Neural cell (in vitro differentiated cells): ENCODE measurements at regions not wholly inside any gene's neighbourhood (a gene's known extent, or its start where the extent isn't known, plus 50 kb on each side); places are given as distances from the start of the nearest gene placed in this dataset.

Experiments used
- H2AFZ ChIP-seq: fragments of 200-600, 300-800 bp; sonication (generic), shearing (Covaris generic); 2 replicates; pipeline ENCODE4 v1.6.0; 2014; ENCODE audit warnings: low read depth, mild to moderate bottlenecking, antibody characterized with exemption, low read length, moderate library complexity
- H3F3A ChIP-seq: fragments of 200-600 bp; shearing (Covaris generic); 2 replicates; pipeline ENCODE4 v1.6.1; 2016; ENCODE audit warnings: mild to moderate bottlenecking, moderate library complexity, mixed read lengths, antibody characterized with exemption, low read length; ENCODE audit not compliant: insufficient read depth, poor library complexity, severe bottlenecking
- H3K27ac ChIP-seq: fragments of 200-600, 300-800 bp; sonication (generic), shearing (Covaris generic); 2 replicates; pipeline ENCODE4 v1.5.1; 2014; ENCODE audit warnings: mild to moderate bottlenecking, low read length, moderate library complexity
- H3K27me3 ChIP-seq: fragments of 300-800, 200-600 bp; sonication (generic), shearing (Covaris generic); 2 replicates; pipeline ENCODE4 v1.6.0; 2014; ENCODE audit warnings: mild to moderate bottlenecking, low read depth, low read length, moderate library complexity; ENCODE audit not compliant: insufficient read depth
- H3K36me3 ChIP-seq: fragments of 300-800, 200-600 bp; sonication (generic), shearing (Covaris generic); 2 replicates; pipeline ENCODE4 v1.5.1; 2014; ENCODE audit warnings: mild to moderate bottlenecking, antibody characterized with exemption, low read length, moderate library complexity; ENCODE audit not compliant: insufficient read depth
- H3K4me2 ChIP-seq: fragments of 300-800, 200-600 bp; sonication (generic), shearing (Covaris generic); 2 replicates; pipeline ENCODE4 v1.6.0; 2014; ENCODE audit warnings: mild to moderate bottlenecking, low read length
- H3K4me3 ChIP-seq: fragments of 300-800, 200-600 bp; sonication (generic), shearing (Covaris generic); 2 replicates; pipeline ENCODE4 v1.5.1; 2014; ENCODE audit warnings: mild to moderate bottlenecking, low read length, moderate library complexity
- H3K79me2 ChIP-seq: fragments of 200-600 bp; shearing (Covaris generic); replicated peaks from 2 replicates; pipeline ENCODE4 v1.6.0; 2014; ENCODE audit warnings: mild to moderate bottlenecking, low read length, moderate library complexity; ENCODE audit not compliant: insufficient read depth
- H3K9ac ChIP-seq: fragments of 300-800, 200-600 bp; sonication (generic), shearing (Covaris generic); 2 replicates; pipeline ENCODE4 v1.6.1; 2016; ENCODE audit warnings: mild to moderate bottlenecking, low read length, mixed read lengths
- H3K9me2 ChIP-seq: fragments of 200-600 bp; shearing (Covaris generic); 2 replicates; pipeline ENCODE4 v1.6.1; 2016; ENCODE audit warnings: mild to moderate bottlenecking, low read length, mixed read lengths; ENCODE audit not compliant: insufficient read depth
- H3K9me3 ChIP-seq: fragments of 200-600, 300-800 bp; sonication (generic), shearing (Covaris generic); 2 replicates; pipeline ENCODE4 v1.6.1; 2016; ENCODE audit warnings: mild to moderate bottlenecking, mixed run types, low read length, moderate library complexity, mixed read lengths
- H4K20me1 ChIP-seq: fragments of 200-600 bp; shearing (Covaris generic); 2 replicates; pipeline ENCODE4 v1.6.1; 2016; ENCODE audit warnings: mild to moderate bottlenecking, mixed run types; ENCODE audit not compliant: insufficient read depth
- EP300 ChIP-seq: fragments of 450-650 bp; conservative IDR thresholded peaks from 2 replicates; pipeline ENCODE4 v1.6.1; 2014; ENCODE audit warnings: antibody characterized with exemption, mild to moderate bottlenecking, moderate library complexity; ENCODE audit not compliant: poor library complexity, severe bottlenecking
- EZH2 ChIP-seq: fragments of 200-600, 300-800 bp; shearing (Covaris generic), sonication (generic); IDR thresholded peaks from 2 replicates; pipeline ENCODE4 v1.6.1; 2014; ENCODE audit warnings: antibody characterized with exemption, low read length, borderline replicate concordance, mild to moderate bottlenecking; ENCODE audit not compliant: insufficient read depth, poor library complexity, severe bottlenecking
- MXI1 ChIP-seq: fragments of 450-650 bp; conservative IDR thresholded peaks from 2 replicates; pipeline ENCODE4 v1.6.1; 2014; ENCODE audit warnings: antibody characterized with exemption, mild to moderate bottlenecking; ENCODE audit not compliant: poor library complexity, severe bottlenecking
- POLR2AphosphoS5 ChIP-seq: IDR thresholded peaks from 2 replicates; pipeline ENCODE4 v1.6.1; 2012
- RAD21 ChIP-seq: fragments of 450-650 bp; conservative IDR thresholded peaks from 2 replicates; pipeline ENCODE4 v1.6.1; 2014; ENCODE audit warnings: antibody characterized with exemption, mild to moderate bottlenecking, moderate library complexity
- SMC3 ChIP-seq: fragments of 450-650 bp; conservative IDR thresholded peaks from 2 replicates; pipeline ENCODE4 v1.6.1; 2014; ENCODE audit warnings: antibody characterized with exemption, mild to moderate bottlenecking, moderate library complexity; ENCODE audit not compliant: poor library complexity
- TAF1 ChIP-seq: IDR thresholded peaks from 2 replicates; pipeline ENCODE4 v1.6.1; 2012; ENCODE audit warnings: low read depth
- TF ChIP-seq, protein P1 (sequence below): IDR thresholded peaks from 2 replicates; pipeline ENCODE4 v1.6.1; 2012; ENCODE audit warnings: borderline replicate concordance
- TF ChIP-seq, protein P2 (sequence below): fragments of 450-650 bp; IDR thresholded peaks from 2 replicates; pipeline ENCODE4 v1.5.1; 2014; ENCODE audit warnings: antibody characterized with exemption, mild to moderate bottlenecking, moderate library complexity; ENCODE audit not compliant: poor library complexity, severe bottlenecking

DNA sequence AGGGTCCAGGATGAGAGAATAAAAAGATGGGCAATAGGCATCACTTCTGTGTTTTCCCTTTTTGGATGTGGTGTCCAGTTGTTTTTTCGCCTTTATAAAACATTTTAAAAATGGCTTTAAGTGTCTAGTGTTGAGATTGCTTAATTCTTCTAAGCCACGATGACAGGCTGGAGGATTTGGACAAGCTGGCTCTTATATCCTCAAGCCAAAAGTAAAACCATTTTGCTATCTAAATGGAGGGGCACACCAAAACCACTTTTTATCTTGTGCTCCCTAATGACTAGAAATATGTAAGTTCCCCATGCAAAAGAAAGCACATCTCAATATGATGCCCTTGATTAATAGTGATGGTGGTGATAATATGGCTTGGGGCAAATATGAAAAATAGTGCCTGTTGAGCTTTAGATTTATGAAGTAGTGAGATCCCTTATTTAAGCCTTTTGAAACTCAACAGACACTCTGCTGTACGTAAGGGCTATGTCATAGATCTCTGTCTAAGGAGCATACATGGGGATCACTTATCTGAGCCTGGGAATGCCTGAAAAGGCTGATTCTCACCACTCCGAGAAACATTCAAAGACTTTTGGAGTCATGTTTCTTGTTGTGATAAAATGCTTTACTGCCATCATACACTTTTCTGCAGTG lies 185.5 kb downstream of the KCNS3 start:
- TF ChIP-seq EP300 (no peak), EZH2 (no peak), SMC3 (no peak), MXI1 (no peak), TAF1 (no peak), RAD21 (no peak), POLR2AphosphoS5 (no peak)
- TF ChIP-seq, protein P1, sequence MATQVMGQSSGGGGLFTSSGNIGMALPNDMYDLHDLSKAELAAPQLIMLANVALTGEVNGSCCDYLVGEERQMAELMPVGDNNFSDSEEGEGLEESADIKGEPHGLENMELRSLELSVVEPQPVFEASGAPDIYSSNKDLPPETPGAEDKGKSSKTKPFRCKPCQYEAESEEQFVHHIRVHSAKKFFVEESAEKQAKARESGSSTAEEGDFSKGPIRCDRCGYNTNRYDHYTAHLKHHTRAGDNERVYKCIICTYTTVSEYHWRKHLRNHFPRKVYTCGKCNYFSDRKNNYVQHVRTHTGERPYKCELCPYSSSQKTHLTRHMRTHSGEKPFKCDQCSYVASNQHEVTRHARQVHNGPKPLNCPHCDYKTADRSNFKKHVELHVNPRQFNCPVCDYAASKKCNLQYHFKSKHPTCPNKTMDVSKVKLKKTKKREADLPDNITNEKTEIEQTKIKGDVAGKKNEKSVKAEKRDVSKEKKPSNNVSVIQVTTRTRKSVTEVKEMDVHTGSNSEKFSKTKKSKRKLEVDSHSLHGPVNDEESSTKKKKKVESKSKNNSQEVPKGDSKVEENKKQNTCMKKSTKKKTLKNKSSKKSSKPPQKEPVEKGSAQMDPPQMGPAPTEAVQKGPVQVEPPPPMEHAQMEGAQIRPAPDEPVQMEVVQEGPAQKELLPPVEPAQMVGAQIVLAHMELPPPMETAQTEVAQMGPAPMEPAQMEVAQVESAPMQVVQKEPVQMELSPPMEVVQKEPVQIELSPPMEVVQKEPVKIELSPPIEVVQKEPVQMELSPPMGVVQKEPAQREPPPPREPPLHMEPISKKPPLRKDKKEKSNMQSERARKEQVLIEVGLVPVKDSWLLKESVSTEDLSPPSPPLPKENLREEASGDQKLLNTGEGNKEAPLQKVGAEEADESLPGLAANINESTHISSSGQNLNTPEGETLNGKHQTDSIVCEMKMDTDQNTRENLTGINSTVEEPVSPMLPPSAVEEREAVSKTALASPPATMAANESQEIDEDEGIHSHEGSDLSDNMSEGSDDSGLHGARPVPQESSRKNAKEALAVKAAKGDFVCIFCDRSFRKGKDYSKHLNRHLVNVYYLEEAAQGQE = no peak
- TF ChIP-seq, protein P2, sequence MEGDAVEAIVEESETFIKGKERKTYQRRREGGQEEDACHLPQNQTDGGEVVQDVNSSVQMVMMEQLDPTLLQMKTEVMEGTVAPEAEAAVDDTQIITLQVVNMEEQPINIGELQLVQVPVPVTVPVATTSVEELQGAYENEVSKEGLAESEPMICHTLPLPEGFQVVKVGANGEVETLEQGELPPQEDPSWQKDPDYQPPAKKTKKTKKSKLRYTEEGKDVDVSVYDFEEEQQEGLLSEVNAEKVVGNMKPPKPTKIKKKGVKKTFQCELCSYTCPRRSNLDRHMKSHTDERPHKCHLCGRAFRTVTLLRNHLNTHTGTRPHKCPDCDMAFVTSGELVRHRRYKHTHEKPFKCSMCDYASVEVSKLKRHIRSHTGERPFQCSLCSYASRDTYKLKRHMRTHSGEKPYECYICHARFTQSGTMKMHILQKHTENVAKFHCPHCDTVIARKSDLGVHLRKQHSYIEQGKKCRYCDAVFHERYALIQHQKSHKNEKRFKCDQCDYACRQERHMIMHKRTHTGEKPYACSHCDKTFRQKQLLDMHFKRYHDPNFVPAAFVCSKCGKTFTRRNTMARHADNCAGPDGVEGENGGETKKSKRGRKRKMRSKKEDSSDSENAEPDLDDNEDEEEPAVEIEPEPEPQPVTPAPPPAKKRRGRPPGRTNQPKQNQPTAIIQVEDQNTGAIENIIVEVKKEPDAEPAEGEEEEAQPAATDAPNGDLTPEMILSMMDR = no peak
- Histone ChIP-seq H3K9me2 (no peaks in the 10 kb centered on the region), H3F3A (no peaks in the 10 kb centered on the region), H3K79me2 (no peaks in the 10 kb centered on the region), H3K4me3 (no peak overlapping the region), H2AFZ (no peak overlapping the region), H4K20me1 (no peaks in the 10 kb centered on the region), H3K27me3 (no peaks in the 10 kb centered on the region), H3K27ac (no peak overlapping the region), H3K9ac (no peak overlapping the region), H3K9me3 (no peaks in the 10 kb centered on the region), H3K36me3 (no peaks in the 10 kb centered on the region), H3K4me2 (no peak overlapping the region)

DNA sequence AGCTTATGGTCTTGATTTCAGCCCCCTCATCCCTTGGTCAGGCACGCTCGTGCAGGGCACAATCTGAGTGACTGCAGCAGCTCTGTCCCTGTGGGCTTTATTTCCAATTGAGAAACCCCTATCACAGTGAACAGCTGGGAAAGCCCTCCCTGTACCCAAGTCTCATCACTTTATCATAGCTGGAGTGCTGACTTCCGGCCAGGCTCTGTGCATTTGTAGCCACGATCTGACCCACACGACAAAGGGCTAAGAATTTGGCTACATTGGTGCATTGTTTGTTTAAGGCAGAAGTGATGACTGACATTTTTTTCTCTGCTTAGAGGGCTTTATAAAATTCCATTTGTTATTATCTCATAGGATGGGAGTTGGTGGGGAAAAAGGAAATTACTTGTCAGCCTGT lies 184.4 kb downstream of the KCNS3 start:
- Histone ChIP-seq H3K27ac (no peak overlapping the region), H3K4me2 (no peak overlapping the region), H4K20me1 (no peaks in the 10 kb centered on the region), H3K9me3 (no peaks in the 10 kb centered on the region), H3K27me3 (no peaks in the 10 kb centered on the region), H3K4me3 (no peak overlapping the region), H3K9ac (no peak overlapping the region), H3K36me3 (no peaks in the 10 kb centered on the region), H3K79me2 (no peaks in the 10 kb centered on the region), H3K9me2 (no peaks in the 10 kb centered on the region), H3F3A (no peaks in the 10 kb centered on the region), H2AFZ (no peak overlapping the region)
- TF ChIP-seq, protein P1 = no peak
- no peak for TF ChIP-seq POLR2AphosphoS5
- no peak for TF ChIP-seq EZH2
- no peak for TF ChIP-seq EP300
- no peak for TF ChIP-seq MXI1
- no peak for TF ChIP-seq RAD21
- TF ChIP-seq, protein P2 = no peak
- no peak for TF ChIP-seq SMC3
